ENCODE measurements at regions not wholly inside any gene's neighbourhood (a gene's known extent, or its start where the extent isn't known, plus 50 kb on each side); places are given as distances from the start of the nearest gene placed in this dataset.

GRCh38 chr3:72050048-72050632 is 265.2 kb upstream of the PROK2 start (continued):
- no peak for TF ChIP-seq ELK1 (IDR thresholded peaks at IDR 0.05; ENCODE audit: low read depth, low read length)

- Histone ChIP-seq H3K27ac (no peak overlapping the region), H3K4me3 (no peak overlapping the region), H3K4me1 (no peaks in the 10 kb centered on the region), H3K9me3 (no peaks in the 10 kb centered on the region), H3K4me2 (no peak overlapping the region)
- ATAC-seq (no peak), DNase-seq (ENCODE audit: low read depth in 1 of 2, low spot score in 1 of 2) (no peak), FAIRE-seq (no peak)
- 20% methylated on average over 1 of the region's 1 CpG for WGBS (ENCODE audit: missing lambda C conversion rate)
- TF ChIP-seq JUNB (IDR thresholded peaks at IDR 0.05) (no peak), RNF2 (IDR thresholded peaks at IDR 0.05; ENCODE audit: borderline replicate concordance, low read depth) (no peak), ELK1 (IDR thresholded peaks at IDR 0.05; ENCODE audit: low read depth, low read length) (no peak), TP53 (CRISPR knock-in tag; IDR thresholded peaks at IDR 0.05) (no peak), NR3C1 (IDR thresholded peaks at IDR 0.05) (no peak), CEBPB (IDR thresholded peaks at IDR 0.05) (no peak), SREBF2 (IDR thresholded peaks at IDR 0.05) (no peak), USF2 (IDR thresholded peaks at IDR 0.05) (no peak), HMGXB4 (CRISPR knock-in tag; IDR thresholded peaks at IDR 0.05; ENCODE audit: borderline replicate concordance) (no peak), PBX3 (IDR thresholded peaks at IDR 0.05) (no peak), E2F6 (IDR thresholded peaks at IDR 0.05; ENCODE audit: borderline replicate concordance, low read depth) (no peak), NFE2L2 (conservative IDR thresholded peaks at IDR 0.05; ENCODE audit: low read length) (no peak), HOXB13 (CRISPR knock-in tag; IDR thresholded peaks at IDR 0.05; ENCODE audit: low read depth) (no peak), MAZ (IDR thresholded peaks at IDR 0.05; ENCODE audit: borderline replicate concordance, low read depth, low read length) (no peak), POLR2A (IDR thresholded peaks at IDR 0.05; ENCODE audit: low read length) (no peak), FOXS1 (CRISPR knock-in tag; IDR thresholded peaks at IDR 0.05) (no peak), CHD4 (IDR thresholded peaks at IDR 0.05; ENCODE audit: borderline replicate concordance) (no peak), PHF8 (IDR thresholded peaks at IDR 0.05; ENCODE audit: borderline replicate concordance, low read depth) (no peak), ESRRA (IDR thresholded peaks at IDR 0.05; ENCODE audit: borderline replicate concordance, low read length) (no peak)
- ChIA-PET POLR2A (no interaction called here), CTCF (interaction anchor here (0.6 kb wide), 1 partner anchor 10 kb away, joined by 3 read pairs; no protein-coding TSS in a partner anchor)
These were observed 264.4 kb upstream of the PROK2 start for GRCh38 chr3:72049300-72049699.
